Thymus (tissue), 11 donors: ENCODE measurements at regions not wholly inside any gene's neighbourhood (a gene's known extent, or its start where the extent isn't known, plus 50 kb on each side); places are given as distances from the start of the nearest gene placed in this dataset.

Experiments
- DNase-seq, 9 donors: peaks; one replicate each; pipeline ENCODE4 v3.0.0-alpha.2; 2013; ENCODE audit warnings: low spot score in 9 of 9, low read depth in 6 of 9, missing footprints in 1 of 9
- H3K27ac ChIP-seq, 2 donors: one replicate each; pipeline ENCODE4 v1.5.1; 2013; ENCODE audit warnings: control low read depth in 1 of 2, low read depth in 1 of 2, low read length in 1 of 2, mild to moderate bottlenecking in 1 of 2, moderate library complexity in 1 of 2
- H3K27me3 ChIP-seq, 2 donors: one replicate each; pipeline ENCODE4 v1.5.1; 2013; ENCODE audit warnings: low read length in 1 of 2; ENCODE audit not compliant: control insufficient read depth in 2 of 2, insufficient read depth in 1 of 2
- H3K36me3 ChIP-seq, 2 donors: one replicate each; pipeline ENCODE4 v1.5.1; 2013; ENCODE audit warnings: low read length in 1 of 2, mild to moderate bottlenecking in 1 of 2, moderate library complexity in 1 of 2; ENCODE audit not compliant: control insufficient read depth in 2 of 2, insufficient read depth in 2 of 2
- H3K4me1 ChIP-seq, 2 donors: one replicate each; pipeline ENCODE4 v1.5.1; 2013; ENCODE audit warnings: low read length in 2 of 2; ENCODE audit not compliant: control insufficient read depth in 2 of 2, insufficient read depth in 2 of 2
- H3K4me3 ChIP-seq, 2 donors: one replicate each; pipeline ENCODE4 v1.5.1; 2013; ENCODE audit warnings: low read length in 2 of 2, control low read depth in 1 of 2, mild to moderate bottlenecking in 1 of 2
- H3K9me3 ChIP-seq, 2 donors: one replicate each; pipeline ENCODE4 v1.5.1; 2013; ENCODE audit warnings: low read length in 1 of 2, mild to moderate bottlenecking in 1 of 2; ENCODE audit not compliant: control insufficient read depth in 2 of 2, insufficient read depth in 1 of 2
- WGBS: extraction: QIAGEN DNeasy Blood & Tissue Kit; methylation state at CpG from one replicate; pipeline ENCODE4 v1.1.7; 2013; 5-methylcytosine and 5-hydroxymethylcytosine counted together
- donor health status: healthy.

DNA sequence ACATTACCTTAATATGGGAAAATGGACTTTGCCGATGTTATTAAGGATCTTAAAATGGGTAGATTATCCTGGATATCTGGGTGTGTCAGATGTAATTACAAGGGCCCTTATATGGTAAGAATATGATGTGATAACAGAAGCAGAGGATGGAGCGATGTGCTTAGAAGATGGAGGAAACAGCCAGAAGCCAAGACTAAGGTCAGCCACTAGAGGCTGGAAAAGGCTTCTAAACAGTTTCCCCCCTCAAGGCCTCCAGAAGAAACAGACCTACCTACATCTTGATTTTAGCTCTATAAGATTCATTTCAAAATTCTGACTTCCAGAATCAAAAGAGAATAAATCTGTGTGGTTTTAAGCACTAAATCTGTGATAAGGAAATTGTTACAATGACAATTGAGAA, 131.9 kb downstream of the CAAP1 start:
- Histone ChIP-seq H3K9me3 (no peaks in the 10 kb centered on the region), H3K27ac (no peak overlapping the region), H3K27me3 (no peaks in the 10 kb centered on the region), H3K4me3 (no peak overlapping the region), H3K36me3 (no peaks in the 10 kb centered on the region), H3K4me1 (no peaks in the 10 kb centered on the region)
- no peak for DNase-seq
- WGBS = 98% methylated on average over 2 of the region's 2 CpGs

DNA sequence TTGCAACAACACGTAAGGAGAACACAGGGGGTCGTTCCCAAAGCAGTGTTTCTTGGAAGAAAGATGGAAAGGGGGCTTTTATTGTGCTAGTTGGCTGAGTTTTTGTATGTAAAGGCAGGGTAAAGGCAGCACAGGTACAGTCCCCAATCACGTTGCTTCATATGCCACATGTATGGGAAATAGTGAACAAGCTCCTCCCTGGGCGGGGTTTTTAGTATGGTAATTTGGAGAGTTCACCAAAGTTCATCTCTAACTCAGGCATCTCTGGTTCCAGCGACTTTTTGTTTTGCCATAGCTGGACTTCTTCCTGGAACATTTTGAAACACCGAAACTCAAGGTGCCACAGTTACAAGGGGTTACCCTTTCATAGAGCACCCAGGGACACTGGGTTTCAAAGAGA, 133.9 kb downstream of the CAAP1 start:
- Histone ChIP-seq H3K36me3 (no peaks in the 10 kb centered on the region), H3K27ac (no peak overlapping the region), H3K4me3 (no peak overlapping the region), H3K27me3 (no peaks in the 10 kb centered on the region), H3K9me3 (no peaks in the 10 kb centered on the region), H3K4me1 (no peaks in the 10 kb centered on the region)
- 89% methylated on average over 6 of the region's 6 CpGs for WGBS
- DNase-seq = no peak

DNA sequence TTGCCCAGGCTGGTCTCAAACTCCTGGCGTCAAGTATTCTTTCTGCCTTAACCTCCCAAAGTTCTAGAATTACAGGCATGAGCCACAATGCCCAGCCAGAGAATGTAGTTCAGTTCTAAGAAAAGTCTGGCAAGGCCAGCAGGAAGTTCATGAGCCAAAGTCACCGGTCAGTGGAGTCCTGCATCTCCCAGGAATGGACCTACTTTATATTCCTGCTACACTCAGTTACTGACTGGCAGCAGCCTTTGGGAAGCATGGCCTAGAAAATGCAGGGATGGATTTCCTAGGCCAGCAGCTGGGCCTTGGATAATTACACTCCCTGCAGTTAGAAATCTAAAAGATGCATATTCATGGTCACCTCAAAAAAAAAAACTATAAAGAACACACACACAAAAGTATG, 135.7 kb downstream of the CAAP1 start:
- no peaks in the 10 kb centered on the region for H3K4me1 ChIP-seq
- no peak overlapping the region for H3K27ac ChIP-seq
- H3K27me3 ChIP-seq = no peaks in the 10 kb centered on the region
- H3K4me3 ChIP-seq = no peak overlapping the region
- no peak for DNase-seq
- no peaks in the 10 kb centered on the region for H3K9me3 ChIP-seq
- 97% methylated on average over 2 of the region's 2 CpGs for WGBS
- H3K36me3 ChIP-seq = no peaks in the 10 kb centered on the region

DNA sequence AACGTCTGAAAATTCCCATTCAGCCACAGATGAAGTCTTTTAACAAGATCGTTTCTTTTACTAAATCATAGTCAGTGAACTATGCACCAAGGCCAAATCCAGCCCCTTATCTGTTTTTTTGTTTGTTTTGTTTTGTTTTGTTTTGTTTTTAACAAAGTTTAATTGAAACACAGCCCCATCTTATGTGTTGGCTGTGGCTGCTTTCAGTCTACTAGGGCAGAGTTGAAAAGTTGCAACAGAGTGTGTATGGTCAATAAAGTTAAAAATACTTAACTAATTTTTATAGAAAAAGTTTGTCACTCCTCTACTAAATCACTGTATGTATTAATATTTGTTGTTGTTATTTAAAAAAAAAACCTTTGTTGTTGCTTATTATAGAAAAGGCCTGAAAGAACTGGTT, 137.1 kb downstream of the CAAP1 start:
- Histone ChIP-seq H3K36me3 (no peaks in the 10 kb centered on the region), H3K27ac (no peak overlapping the region), H3K4me3 (no peak overlapping the region), H3K9me3 (no peaks in the 10 kb centered on the region), H3K4me1 (no peaks in the 10 kb centered on the region), H3K27me3 (no peaks in the 10 kb centered on the region)
- no peak for DNase-seq
- WGBS = 79% methylated on average over 2 of the region's 2 CpGs

DNA sequence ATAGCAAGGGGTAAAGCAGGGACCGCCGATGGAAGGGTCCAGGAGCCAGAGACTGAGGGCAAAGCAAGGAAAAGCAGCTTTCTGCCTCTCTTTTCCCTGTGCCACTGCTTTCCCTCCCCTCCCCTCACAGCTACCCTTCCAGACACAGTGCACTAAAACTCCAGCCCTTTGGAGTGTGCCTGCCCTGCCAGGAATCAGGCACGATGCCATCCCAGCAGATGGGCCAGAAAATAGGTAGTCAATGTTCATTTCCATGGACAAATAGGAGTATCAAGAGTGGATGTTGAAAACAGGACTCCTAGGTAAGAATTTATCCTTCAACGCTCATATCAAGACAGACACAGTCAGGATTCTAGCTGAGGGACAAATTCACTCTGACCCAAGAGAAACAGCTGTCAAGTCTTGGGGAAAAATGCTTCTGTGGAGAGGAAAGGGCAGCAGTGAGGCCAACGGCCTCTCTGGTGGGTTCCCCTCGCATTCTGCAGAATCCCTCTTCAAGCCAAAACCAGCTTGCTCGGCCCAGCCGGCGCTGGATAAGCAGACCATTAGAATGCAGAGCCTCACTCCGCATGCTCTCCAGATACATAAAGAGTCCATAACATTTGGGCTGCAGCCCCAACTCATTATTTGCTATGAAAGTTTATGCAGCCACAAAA, 138.0 kb downstream of the CAAP1 start:
- H3K9me3 ChIP-seq = no peaks in the 10 kb centered on the region
- H3K4me3 ChIP-seq = no peak overlapping the region
- H3K36me3 ChIP-seq = no peaks in the 10 kb centered on the region
- H3K27me3 ChIP-seq = no peaks in the 10 kb centered on the region
- DNase-seq = no peak
- H3K27ac ChIP-seq = no peak overlapping the region
- 95% methylated on average over 10 of the region's 10 CpGs for whole genome bisulfite sequencing
- no peaks in the 10 kb centered on the region for H3K4me1 ChIP-seq

DNA sequence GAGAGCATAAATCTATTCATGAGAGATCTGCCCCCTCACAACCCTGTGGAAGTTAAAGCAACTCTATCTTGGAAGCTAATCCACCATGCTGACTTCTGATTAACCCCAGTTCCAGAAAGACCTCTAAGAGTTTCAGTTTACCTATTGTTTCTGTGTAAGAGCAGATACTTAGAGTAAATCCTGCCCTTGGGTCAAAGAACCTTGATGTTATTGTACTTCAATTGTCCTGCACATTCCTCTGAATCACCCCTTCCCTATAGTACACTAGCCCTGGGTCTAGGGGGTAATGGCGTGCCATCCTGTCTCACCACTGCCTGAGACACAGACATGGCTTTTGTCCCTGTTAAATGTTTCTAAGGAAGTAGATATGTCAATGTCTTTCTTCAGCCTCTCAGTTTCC, 138.6 kb downstream of the CAAP1 start:
- no peaks in the 10 kb centered on the region for H3K4me1 ChIP-seq
- no peak for DNase-seq
- 95% methylated on average over 1 of the region's 1 CpG for WGBS
- H3K27ac ChIP-seq = no peak overlapping the region
- H3K9me3 ChIP-seq = no peaks in the 10 kb centered on the region
- no peaks in the 10 kb centered on the region for H3K27me3 ChIP-seq
- no peaks in the 10 kb centered on the region for H3K36me3 ChIP-seq
- no peak overlapping the region for H3K4me3 ChIP-seq

DNA sequence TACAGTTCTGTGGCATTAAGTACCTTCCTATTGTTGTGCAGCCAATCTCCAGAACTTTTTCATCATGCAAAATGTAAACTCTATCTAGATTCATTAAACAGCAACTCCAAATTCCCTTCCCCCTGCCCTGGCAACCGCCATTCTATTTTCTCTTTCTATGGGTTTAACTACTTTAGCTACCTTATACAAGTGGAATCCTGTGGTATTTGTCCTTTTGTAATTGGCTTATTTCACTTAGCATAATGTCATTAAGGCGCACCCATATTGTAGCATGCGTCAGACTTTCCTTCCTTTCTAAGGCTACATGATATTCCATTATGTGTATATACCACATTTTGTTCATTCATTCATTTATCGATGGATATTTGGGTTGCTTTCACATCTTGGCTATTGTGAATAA, 142.4 kb downstream of the CAAP1 start:
- no peaks in the 10 kb centered on the region for H3K36me3 ChIP-seq
- H3K4me1 ChIP-seq = no peaks in the 10 kb centered on the region
- H3K27ac ChIP-seq = no peak overlapping the region
- H3K27me3 ChIP-seq = no peaks in the 10 kb centered on the region
- no peak overlapping the region for H3K4me3 ChIP-seq
- H3K9me3 ChIP-seq = no peaks in the 10 kb centered on the region
- no peak for DNase-seq
- 72% methylated on average over 4 of the region's 4 CpGs for WGBS

DNA sequence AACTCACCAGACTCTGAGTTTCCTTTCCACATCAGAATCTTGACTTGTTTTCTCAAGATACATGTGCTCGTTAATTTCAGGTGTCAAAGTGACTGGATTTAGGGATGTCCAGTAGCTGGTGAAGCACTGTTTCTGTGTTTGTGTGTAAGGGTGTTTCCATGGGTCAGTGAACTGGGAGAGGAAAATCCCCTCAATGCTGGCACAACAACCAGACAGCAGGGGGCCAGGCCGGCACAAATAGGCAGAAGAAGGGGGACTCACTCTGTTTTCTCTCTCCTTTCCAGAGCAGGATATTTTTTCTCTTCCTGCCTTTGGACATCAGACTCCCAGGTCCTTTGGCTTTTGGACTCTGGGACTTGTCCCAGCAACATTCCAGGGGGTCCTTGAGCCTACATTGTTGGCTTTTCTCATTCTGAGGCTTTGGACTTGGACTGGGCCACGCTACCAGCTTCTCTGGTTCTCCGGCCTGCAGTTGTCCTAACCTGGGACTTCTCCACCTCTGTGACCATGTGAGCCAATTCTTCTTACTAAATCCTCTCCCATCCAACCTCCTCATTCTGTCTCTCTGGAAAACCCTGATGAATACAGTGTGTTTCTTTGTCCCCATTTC, 144.0 kb downstream of the CAAP1 start:
- Histone ChIP-seq H3K27me3 (no peaks in the 10 kb centered on the region), H3K4me1 (no peaks in the 10 kb centered on the region), H3K4me3 (no peak overlapping the region), H3K36me3 (no peaks in the 10 kb centered on the region), H3K9me3 (no peaks in the 10 kb centered on the region), H3K27ac (no peak overlapping the region)
- WGBS = 84% methylated on average over 4 of the region's 4 CpGs
- no peak for DNase-seq

DNA sequence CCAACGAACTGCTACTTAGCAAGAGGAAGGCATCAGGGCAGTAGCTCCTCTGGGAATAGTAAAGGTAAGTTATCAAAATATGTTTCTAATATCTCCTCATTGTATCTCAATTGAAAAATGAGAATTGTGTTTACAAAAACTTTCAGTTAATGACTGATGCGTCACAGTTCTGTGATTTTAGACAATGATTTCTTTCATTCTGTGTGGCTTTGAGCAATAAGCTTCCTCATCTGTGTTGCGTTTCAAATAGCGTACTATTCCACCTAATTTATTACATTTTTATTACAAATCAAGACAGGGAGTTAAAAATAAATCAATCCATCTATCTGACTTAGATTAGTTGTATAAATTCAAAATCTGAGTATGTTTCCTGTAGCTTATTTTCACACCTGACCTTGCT, 145.0 kb downstream of the CAAP1 start:
- Histone ChIP-seq H3K27ac (no peak overlapping the region), H3K4me1 (no peaks in the 10 kb centered on the region), H3K27me3 (no peaks in the 10 kb centered on the region), H3K4me3 (no peak overlapping the region), H3K9me3 (no peaks in the 10 kb centered on the region), H3K36me3 (no peaks in the 10 kb centered on the region)
- WGBS = 95% methylated on average over 4 of the region's 4 CpGs
- DNase-seq = no peak
